DMS 273 (cell line): ENCODE measurements at regions not wholly inside any gene's neighbourhood (a gene's known extent, or its start where the extent isn't known, plus 50 kb on each side); places are given as distances from the start of the nearest gene placed in this dataset.
"Not testable (repeated sequence)": the region's sequence is repeated elsewhere in the genome, so short reads cannot be mapped to it uniquely, and the experiment has no call there.

Source experiments
- DNase-seq: peaks from one replicate; lab custom pipeline; 2025; ENCODE audit not compliant: unreplicated experiment; lab: John Stamatoyannopoulos, UW

GRCh38 chr1:70553567-70553956 is 142.5 kb downstream of the CTH start:
- DNase-seq = no peak

GRCh38 chr1:70554341-70554740 is 143.3 kb downstream of the CTH start:
- no peak for DNase-seq

- DNase-seq = no peak
Observed at GRCh38 chr1:70556541-70556940, 145.5 kb downstream of the CTH start.

- DNase-seq = no peak
Observed at GRCh38 chr1:70567167-70567566, 156.1 kb downstream of the CTH start.

GRCh38 chr1:70571191-70571590 is 160.1 kb downstream of the CTH start:
- DNase-seq = no peak

- DNase-seq = no peak
Observed at GRCh38 chr1:70573317-70573843, 162.3 kb downstream of the CTH start.

GRCh38 chr1:70581661-70582060 is 170.6 kb downstream of the CTH start:
- no peak for DNase-seq

- DNase-seq = no peak
Observed at GRCh38 chr1:70583522-70583921, 172.5 kb downstream of the CTH start.

GRCh38 chr1:70586046-70586445 is 175.0 kb downstream of the CTH start:
- DNase-seq = no peak

GRCh38 chr1:70587872-70588366 is 176.9 kb downstream of the CTH start:
- DNase-seq = no peak

- DNase-seq = not testable (repeated sequence)
Observed at GRCh38 chr1:70593551-70593950, 182.5 kb downstream of the CTH start.

- no peak for DNase-seq
Observed at GRCh38 chr1:70608815-70609214, 197.7 kb downstream of the CTH start.

GRCh38 chr1:70610164-70610563 is 199.1 kb downstream of the CTH start:
- not testable (repeated sequence) for DNase-seq

GRCh38 chr1:70616946-70617345 is 205.9 kb downstream of the CTH start:
- no peak for DNase-seq

- DNase-seq = no peak
Observed at GRCh38 chr1:70617728-70618127, 206.7 kb downstream of the CTH start.

- DNase-seq = peak; percentile 50
Observed at GRCh38 chr1:70627910-70628309, 216.8 kb downstream of the CTH start.

GRCh38 chr1:70628973-70629372 is 217.9 kb downstream of the CTH start:
- no peak for DNase-seq

- peak; percentile 48 for DNase-seq
Observed at GRCh38 chr1:70633004-70633403, 221.9 kb downstream of the CTH start.

- DNase-seq = no peak
Observed at GRCh38 chr1:70635868-70636267, 224.8 kb downstream of the CTH start.

GRCh38 chr1:70641868-70642267 is 230.8 kb downstream of the CTH start:
- DNase-seq = no peak

GRCh38 chr1:70656361-70656760 is 245.3 kb downstream of the CTH start:
- no peak for DNase-seq

- DNase-seq = no peak
Observed at GRCh38 chr1:70659891-70660290, 248.8 kb downstream of the CTH start.

- DNase-seq = no peak
Observed at GRCh38 chr1:70666381-70667140, 255.5 kb downstream of the CTH start.
